A673 (cell line): ENCODE measurements at regions not wholly inside any gene's neighbourhood (a gene's known extent, or its start where the extent isn't known, plus 50 kb on each side); places are given as distances from the start of the nearest gene placed in this dataset.
"Not testable (repeated sequence)": the region's sequence is repeated elsewhere in the genome, so short reads cannot be mapped to it uniquely, and the experiment has no call there.

Experiments
- BruUV-seq: library from RNA; stranded (reverse); fragments of 400-500 nt; replicated peaks from 2 replicates; lab custom pipeline; 2021; lab: Mats Ljungman, UMichigan
- CTCF ChIA-PET: fragments of 300-600 bp; sonication (Branson Sonifier 250); formaldehyde crosslinking; loops from one replicate; lab custom pipeline; 2022; ENCODE audit warnings: antibody characterized with exemption; lab: Charles Lee
- POLR2A ChIA-PET: fragments of 300-600 bp; sonication (Branson Sonifier 250); formaldehyde crosslinking; loops from one replicate; lab custom pipeline; 2022; ENCODE audit warnings: antibody characterized with exemption; ENCODE audit not compliant: low non-redundant PET; lab: Charles Lee
- DNase-seq: peaks from one replicate; pipeline ENCODE4 v3.0.0-alpha.2; 2015; ENCODE audit warnings: low spot score
- H3K27ac ChIP-seq: fragments of 200-600 bp; sonication (generic); 2 replicates; pipeline ENCODE4 v1.5.1; 2016; ENCODE audit warnings: mixed run types, low read depth, mild to moderate bottlenecking, mixed read lengths, antibody characterized with exemption, low read length; ENCODE audit not compliant: poor library complexity, severe bottlenecking
- H3K27me3 ChIP-seq: fragments of 200-600 bp; sonication (generic); replicated peaks from 2 replicates; pipeline ENCODE4 v1.6.1; 2017; ENCODE audit warnings: mixed run types, low read depth, mild to moderate bottlenecking, mixed read lengths, antibody characterized with exemption, low read length; ENCODE audit not compliant: insufficient read depth, poor library complexity
- H3K36me3 ChIP-seq: fragments of 200-600 bp; sonication (generic); 2 replicates; pipeline ENCODE4 v1.6.1; 2016; ENCODE audit warnings: mixed run types, mild to moderate bottlenecking, mixed read lengths, antibody characterized with exemption, low read length; ENCODE audit not compliant: insufficient read depth, poor library complexity, severe bottlenecking
- H3K4me1 ChIP-seq: fragments of 200-600 bp; sonication (generic); 2 replicates; pipeline ENCODE4 v1.6.1; 2017; ENCODE audit warnings: mixed run types, mild to moderate bottlenecking, mixed read lengths, antibody characterized with exemption, low read length; ENCODE audit not compliant: insufficient read depth, poor library complexity, severe bottlenecking
- H3K4me3 ChIP-seq: fragments of 200-600 bp; sonication (generic); 2 replicates; pipeline ENCODE4 v1.5.1; 2016; ENCODE audit warnings: low read depth, mixed run types, mild to moderate bottlenecking, mixed read lengths, low read length; ENCODE audit not compliant: poor library complexity, severe bottlenecking
- H3K9me3 ChIP-seq: fragments of 200-600 bp; sonication (generic); 2 replicates; pipeline ENCODE4 v1.6.1; 2016; ENCODE audit warnings: mixed run types, low read depth, mild to moderate bottlenecking, mixed read lengths, antibody characterized with exemption, low read length; ENCODE audit not compliant: poor library complexity, severe bottlenecking
- intact Hi-C: fragments of 100-400 bp; cut with micrococcal nuclease; formaldehyde crosslinking; loops from one replicate; pipeline ENCODE4 v1.10.0; 2022; ENCODE audit not compliant: unreplicated experiment

DNA sequence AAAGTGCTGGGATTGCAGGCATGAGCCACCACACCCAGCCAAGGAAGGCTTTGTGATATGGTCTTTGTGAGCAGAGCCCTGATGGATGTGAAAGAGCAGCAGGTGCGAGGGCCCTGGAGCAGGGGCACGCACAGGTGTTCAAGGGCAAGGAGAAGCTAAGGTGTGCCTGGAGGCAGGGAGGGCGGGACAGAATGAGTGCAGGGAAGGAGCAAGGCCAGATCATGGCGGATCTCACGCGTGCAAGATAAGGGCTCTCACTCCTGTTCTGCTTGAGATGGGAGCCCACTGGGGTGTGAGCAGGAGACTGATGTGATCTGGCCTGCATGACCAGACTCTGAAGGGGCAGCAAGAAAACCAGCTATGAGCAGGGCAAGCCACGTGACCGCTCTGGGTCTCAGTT, 295.0 kb downstream of the GOLGA6L6 start:
- intact Hi-C loops, H3K4me3 ChIP-seq, CTCF ChIA-PET, POLR2A ChIA-PET, DNase-seq, H3K27me3 ChIP-seq, BruUV-seq, H3K4me1 ChIP-seq, H3K36me3 ChIP-seq, H3K27ac ChIP-seq: not testable (repeated sequence)
- H3K9me3 ChIP-seq: peaks cover 62% of the 10 kb centered on the region

DNA sequence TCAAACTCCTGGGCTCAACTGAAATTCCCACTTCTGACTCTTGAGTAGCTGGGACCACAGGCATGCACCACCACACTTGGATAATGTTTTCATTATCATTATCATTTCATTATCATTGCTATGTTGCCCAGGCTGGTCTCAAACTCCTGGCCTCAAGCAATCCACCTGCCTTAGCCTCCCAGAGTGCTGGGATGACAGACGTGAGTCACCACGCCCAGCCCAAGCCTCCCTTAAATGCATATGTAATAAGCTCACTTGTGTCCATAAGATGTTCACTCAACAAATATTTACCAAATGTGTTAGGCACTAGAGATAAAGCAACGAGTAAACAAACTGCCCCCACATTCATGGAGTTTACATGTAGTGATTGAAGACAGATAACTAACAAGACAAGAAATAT, 295.7 kb downstream of the GOLGA6L6 start:
- H3K27me3 ChIP-seq, intact Hi-C loops, H3K36me3 ChIP-seq, DNase-seq, H3K4me1 ChIP-seq, H3K4me3 ChIP-seq, POLR2A ChIA-PET, CTCF ChIA-PET, H3K27ac ChIP-seq, BruUV-seq: not testable (repeated sequence)
- H3K9me3 ChIP-seq: peaks cover 57% of the 10 kb centered on the region

DNA sequence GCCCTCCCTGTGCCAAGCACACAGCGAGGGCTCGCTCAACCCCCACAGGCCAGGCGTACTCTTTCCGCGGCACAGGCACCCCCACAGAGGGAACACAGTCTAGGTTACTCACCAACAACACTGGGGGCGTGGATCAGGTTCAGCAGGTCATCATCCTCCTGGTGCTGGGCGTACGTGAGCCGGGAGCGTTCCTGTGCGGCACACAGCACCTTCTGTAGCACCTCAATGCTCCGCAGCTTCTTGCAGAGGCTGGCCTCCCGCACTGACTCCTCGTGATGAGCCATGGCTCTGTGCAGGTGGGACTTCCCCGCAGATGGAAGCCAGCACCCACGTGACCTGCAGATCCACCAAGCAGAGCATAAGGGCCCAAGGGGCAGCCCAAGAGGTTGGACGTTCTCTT, 296.8 kb downstream of the GOLGA6L6 start:
- H3K27me3 ChIP-seq, intact Hi-C loops, H3K4me3 ChIP-seq, BruUV-seq, POLR2A ChIA-PET, H3K36me3 ChIP-seq, DNase-seq, H3K27ac ChIP-seq, H3K4me1 ChIP-seq, CTCF ChIA-PET: not testable (repeated sequence)
- H3K9me3 ChIP-seq: peaks cover 56% of the 10 kb centered on the region

DNA sequence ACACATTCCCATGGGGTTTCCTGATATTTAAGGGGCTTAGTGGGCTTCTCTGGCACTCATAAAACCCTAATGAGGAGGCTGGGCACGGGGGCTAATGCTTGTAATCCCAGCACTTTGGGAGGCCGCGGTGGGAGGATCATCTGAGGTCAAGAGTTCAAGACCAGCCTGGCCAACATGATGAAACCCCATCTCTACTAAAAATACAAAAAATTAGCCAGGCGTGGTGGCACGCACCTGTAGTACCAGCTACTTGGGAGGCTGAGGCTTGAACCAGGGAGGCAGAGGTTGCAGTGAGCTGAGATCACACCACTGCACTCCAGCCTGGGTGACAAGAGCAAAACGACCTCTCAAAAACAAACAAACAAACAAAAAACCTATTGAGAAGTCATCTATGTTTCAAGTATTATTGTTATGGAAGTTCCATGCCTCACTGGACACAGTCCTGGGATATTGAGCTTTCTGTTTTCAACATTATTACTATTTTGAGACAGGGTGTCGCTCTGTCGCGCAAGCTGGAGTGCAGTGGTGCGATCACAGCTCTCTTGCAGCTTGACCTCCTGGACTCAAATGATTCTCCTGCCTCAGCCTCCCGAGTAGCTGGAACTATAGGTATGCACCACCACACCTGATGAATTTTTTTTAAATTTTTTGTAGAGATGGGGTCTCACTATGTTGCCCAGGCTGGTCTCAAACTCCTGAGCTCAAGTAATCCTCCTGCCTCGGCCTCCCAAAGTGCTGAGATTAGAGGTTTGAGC, 297.9 kb downstream of the GOLGA6L6 start:
- DNase-seq, H3K27ac ChIP-seq, H3K27me3 ChIP-seq, H3K4me1 ChIP-seq, POLR2A ChIA-PET, intact Hi-C loops, H3K36me3 ChIP-seq, BruUV-seq, H3K4me3 ChIP-seq, CTCF ChIA-PET: not testable (repeated sequence)
- peaks cover 50% of the 10 kb centered on the region for H3K9me3 ChIP-seq

DNA sequence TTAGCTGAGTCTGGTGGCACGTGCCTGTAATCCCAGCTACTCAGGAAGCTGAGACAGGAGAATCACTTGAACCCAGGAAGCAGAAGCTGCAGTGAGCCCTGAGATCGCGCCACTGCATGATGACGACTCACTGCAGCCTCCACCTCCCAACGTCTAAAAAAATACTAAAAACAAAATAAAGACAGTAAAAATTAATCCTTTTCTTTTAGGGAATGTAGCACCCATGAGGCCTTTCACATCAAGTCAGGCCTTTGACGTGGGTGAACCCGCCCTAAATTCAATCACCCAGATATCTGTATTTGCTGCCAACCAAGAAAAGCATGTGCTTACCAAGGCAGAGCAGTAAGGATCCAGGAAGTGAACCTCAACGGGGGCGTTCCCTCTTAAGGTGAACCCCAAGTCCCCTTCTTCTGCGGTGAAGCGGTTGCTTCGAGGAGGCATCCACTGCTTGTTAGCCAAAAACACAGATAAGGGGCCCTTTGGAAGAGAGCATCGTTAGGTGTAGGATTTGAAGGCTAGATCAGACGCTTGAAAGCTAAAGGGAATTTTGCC, 301.2 kb downstream of the GOLGA6L6 start:
- POLR2A ChIA-PET, H3K36me3 ChIP-seq, DNase-seq, H3K27ac ChIP-seq, CTCF ChIA-PET, H3K4me3 ChIP-seq, H3K27me3 ChIP-seq, H3K4me1 ChIP-seq, BruUV-seq, intact Hi-C loops: not testable (repeated sequence)
- H3K9me3 ChIP-seq: peaks cover 40% of the 10 kb centered on the region

GRCh38 chr15:20239186-20239585, 302.4 kb downstream of the GOLGA6L6 start:
- H3K4me3 ChIP-seq, H3K36me3 ChIP-seq, DNase-seq, H3K27ac ChIP-seq, H3K27me3 ChIP-seq, BruUV-seq, intact Hi-C loops, CTCF ChIA-PET, H3K4me1 ChIP-seq, POLR2A ChIA-PET: not testable (repeated sequence)
- H3K9me3 ChIP-seq: peaks cover 31% of the 10 kb centered on the region

- H3K27ac ChIP-seq, H3K27me3 ChIP-seq, CTCF ChIA-PET, H3K36me3 ChIP-seq, H3K4me3 ChIP-seq, intact Hi-C loops, DNase-seq, H3K4me1 ChIP-seq, POLR2A ChIA-PET, BruUV-seq: not testable (repeated sequence)
- peaks cover 27% of the 10 kb centered on the region for H3K9me3 ChIP-seq
Measured at GRCh38 chr15:20237256-20238020, 304.2 kb downstream of the GOLGA6L6 start.
